Body of pancreas (tissue), 4 donors: ENCODE measurements at regions not wholly inside any gene's neighbourhood (a gene's known extent, or its start where the extent isn't known, plus 50 kb on each side); places are given as distances from the start of the nearest gene placed in this dataset.

ENCODE experiments used
- POLR2A ChIP-seq, 3 donors: fragments of 450-650 bp; IDR thresholded peaks; one replicate each; pipeline ENCODE4 v1.6.1; 2016; ENCODE audit warnings: antibody characterized with exemption in 3 of 3, mild to moderate bottlenecking in 2 of 3
- TF ChIP-seq, protein P1 (sequence below), 7 experiments: fragments of 450-650 bp in 4 of 7; fragments of 200-600 bp in 3 of 7; sonication (generic) in 3 of 7; IDR thresholded peaks; one replicate each; pipeline ENCODE4 v1.5.1; 2016 to 2019; ENCODE audit warnings: antibody characterized with exemption in 7 of 7

GRCh38 chr5:133730346-133730745 lies 118.0 kb upstream of the FSTL4 start:
- TF ChIP-seq, protein P1, sequence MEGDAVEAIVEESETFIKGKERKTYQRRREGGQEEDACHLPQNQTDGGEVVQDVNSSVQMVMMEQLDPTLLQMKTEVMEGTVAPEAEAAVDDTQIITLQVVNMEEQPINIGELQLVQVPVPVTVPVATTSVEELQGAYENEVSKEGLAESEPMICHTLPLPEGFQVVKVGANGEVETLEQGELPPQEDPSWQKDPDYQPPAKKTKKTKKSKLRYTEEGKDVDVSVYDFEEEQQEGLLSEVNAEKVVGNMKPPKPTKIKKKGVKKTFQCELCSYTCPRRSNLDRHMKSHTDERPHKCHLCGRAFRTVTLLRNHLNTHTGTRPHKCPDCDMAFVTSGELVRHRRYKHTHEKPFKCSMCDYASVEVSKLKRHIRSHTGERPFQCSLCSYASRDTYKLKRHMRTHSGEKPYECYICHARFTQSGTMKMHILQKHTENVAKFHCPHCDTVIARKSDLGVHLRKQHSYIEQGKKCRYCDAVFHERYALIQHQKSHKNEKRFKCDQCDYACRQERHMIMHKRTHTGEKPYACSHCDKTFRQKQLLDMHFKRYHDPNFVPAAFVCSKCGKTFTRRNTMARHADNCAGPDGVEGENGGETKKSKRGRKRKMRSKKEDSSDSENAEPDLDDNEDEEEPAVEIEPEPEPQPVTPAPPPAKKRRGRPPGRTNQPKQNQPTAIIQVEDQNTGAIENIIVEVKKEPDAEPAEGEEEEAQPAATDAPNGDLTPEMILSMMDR (IDR thresholded peaks at IDR 0.05), result no peak
- no peak for TF ChIP-seq POLR2A (IDR thresholded peaks at IDR 0.05)
